Neural cell (in vitro differentiated cells): ENCODE measurements at regions not wholly inside any gene's neighbourhood (a gene's known extent, or its start where the extent isn't known, plus 50 kb on each side); places are given as distances from the start of the nearest gene placed in this dataset.
A peak's percentile ranks its signal among the peaks of the same experiment; 100 is the strongest.
"Not testable (repeated sequence)": the region's sequence is repeated elsewhere in the genome, so short reads cannot be mapped to it uniquely, and the experiment has no call there.

Experiments
- H2AFZ ChIP-seq: fragments of 200-600, 300-800 bp; sonication (generic), shearing (Covaris generic); 2 replicates; pipeline ENCODE4 v1.6.0; 2014; ENCODE audit warnings: low read depth, mild to moderate bottlenecking, antibody characterized with exemption, low read length, moderate library complexity
- H3F3A ChIP-seq: fragments of 200-600 bp; shearing (Covaris generic); 2 replicates; pipeline ENCODE4 v1.6.1; 2016; ENCODE audit warnings: mild to moderate bottlenecking, moderate library complexity, mixed read lengths, antibody characterized with exemption, low read length; ENCODE audit not compliant: insufficient read depth, poor library complexity, severe bottlenecking
- H3K27ac ChIP-seq: fragments of 200-600, 300-800 bp; sonication (generic), shearing (Covaris generic); 2 replicates; pipeline ENCODE4 v1.5.1; 2014; ENCODE audit warnings: mild to moderate bottlenecking, low read length, moderate library complexity
- H3K27me3 ChIP-seq: fragments of 300-800, 200-600 bp; sonication (generic), shearing (Covaris generic); 2 replicates; pipeline ENCODE4 v1.6.0; 2014; ENCODE audit warnings: mild to moderate bottlenecking, low read depth, low read length, moderate library complexity; ENCODE audit not compliant: insufficient read depth
- H3K36me3 ChIP-seq: fragments of 300-800, 200-600 bp; sonication (generic), shearing (Covaris generic); 2 replicates; pipeline ENCODE4 v1.5.1; 2014; ENCODE audit warnings: mild to moderate bottlenecking, antibody characterized with exemption, low read length, moderate library complexity; ENCODE audit not compliant: insufficient read depth
- H3K4me2 ChIP-seq: fragments of 300-800, 200-600 bp; sonication (generic), shearing (Covaris generic); 2 replicates; pipeline ENCODE4 v1.6.0; 2014; ENCODE audit warnings: mild to moderate bottlenecking, low read length
- H3K4me3 ChIP-seq: fragments of 300-800, 200-600 bp; sonication (generic), shearing (Covaris generic); 2 replicates; pipeline ENCODE4 v1.5.1; 2014; ENCODE audit warnings: mild to moderate bottlenecking, low read length, moderate library complexity
- H3K79me2 ChIP-seq: fragments of 200-600 bp; shearing (Covaris generic); replicated peaks from 2 replicates; pipeline ENCODE4 v1.6.0; 2014; ENCODE audit warnings: mild to moderate bottlenecking, low read length, moderate library complexity; ENCODE audit not compliant: insufficient read depth
- H3K9ac ChIP-seq: fragments of 300-800, 200-600 bp; sonication (generic), shearing (Covaris generic); 2 replicates; pipeline ENCODE4 v1.6.1; 2016; ENCODE audit warnings: mild to moderate bottlenecking, low read length, mixed read lengths
- H3K9me2 ChIP-seq: fragments of 200-600 bp; shearing (Covaris generic); 2 replicates; pipeline ENCODE4 v1.6.1; 2016; ENCODE audit warnings: mild to moderate bottlenecking, low read length, mixed read lengths; ENCODE audit not compliant: insufficient read depth
- H3K9me3 ChIP-seq: fragments of 200-600, 300-800 bp; sonication (generic), shearing (Covaris generic); 2 replicates; pipeline ENCODE4 v1.6.1; 2016; ENCODE audit warnings: mild to moderate bottlenecking, mixed run types, low read length, moderate library complexity, mixed read lengths
- H4K20me1 ChIP-seq: fragments of 200-600 bp; shearing (Covaris generic); 2 replicates; pipeline ENCODE4 v1.6.1; 2016; ENCODE audit warnings: mild to moderate bottlenecking, mixed run types; ENCODE audit not compliant: insufficient read depth
- EP300 ChIP-seq: fragments of 450-650 bp; conservative IDR thresholded peaks from 2 replicates; pipeline ENCODE4 v1.6.1; 2014; ENCODE audit warnings: antibody characterized with exemption, mild to moderate bottlenecking, moderate library complexity; ENCODE audit not compliant: poor library complexity, severe bottlenecking
- EZH2 ChIP-seq: fragments of 200-600, 300-800 bp; shearing (Covaris generic), sonication (generic); IDR thresholded peaks from 2 replicates; pipeline ENCODE4 v1.6.1; 2014; ENCODE audit warnings: antibody characterized with exemption, low read length, borderline replicate concordance, mild to moderate bottlenecking; ENCODE audit not compliant: insufficient read depth, poor library complexity, severe bottlenecking
- MXI1 ChIP-seq: fragments of 450-650 bp; conservative IDR thresholded peaks from 2 replicates; pipeline ENCODE4 v1.6.1; 2014; ENCODE audit warnings: antibody characterized with exemption, mild to moderate bottlenecking; ENCODE audit not compliant: poor library complexity, severe bottlenecking
- POLR2AphosphoS5 ChIP-seq: IDR thresholded peaks from 2 replicates; pipeline ENCODE4 v1.6.1; 2012
- RAD21 ChIP-seq: fragments of 450-650 bp; conservative IDR thresholded peaks from 2 replicates; pipeline ENCODE4 v1.6.1; 2014; ENCODE audit warnings: antibody characterized with exemption, mild to moderate bottlenecking, moderate library complexity
- SMC3 ChIP-seq: fragments of 450-650 bp; conservative IDR thresholded peaks from 2 replicates; pipeline ENCODE4 v1.6.1; 2014; ENCODE audit warnings: antibody characterized with exemption, mild to moderate bottlenecking, moderate library complexity; ENCODE audit not compliant: poor library complexity
- TAF1 ChIP-seq: IDR thresholded peaks from 2 replicates; pipeline ENCODE4 v1.6.1; 2012; ENCODE audit warnings: low read depth
- TF ChIP-seq, protein P1 (sequence below): fragments of 450-650 bp; IDR thresholded peaks from 2 replicates; pipeline ENCODE4 v1.5.1; 2014; ENCODE audit warnings: antibody characterized with exemption, mild to moderate bottlenecking, moderate library complexity; ENCODE audit not compliant: poor library complexity, severe bottlenecking
- TF ChIP-seq, protein P2 (sequence below): IDR thresholded peaks from 2 replicates; pipeline ENCODE4 v1.6.1; 2012; ENCODE audit warnings: borderline replicate concordance

DNA sequence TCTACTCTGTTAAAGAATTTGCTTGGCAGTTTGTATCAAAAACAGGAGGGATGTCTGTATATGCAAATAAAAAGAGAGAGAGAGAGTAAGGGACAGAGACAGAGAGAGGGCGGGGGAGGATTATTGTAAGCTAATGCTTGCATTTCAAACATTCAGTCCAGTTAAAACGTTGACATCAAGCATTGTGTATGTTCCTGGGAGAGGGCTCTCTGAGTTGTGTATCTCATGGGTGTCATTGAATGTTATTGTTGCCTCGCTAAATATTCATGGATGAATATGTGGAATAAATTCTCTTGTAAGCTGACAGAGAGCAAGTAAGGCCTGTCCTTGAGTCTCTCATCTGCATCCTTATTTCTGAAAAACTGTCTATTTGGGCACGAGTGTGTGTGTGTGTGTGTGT lies 78.8 kb upstream of the VRK1 start:
- H3K9me2 ChIP-seq = no peaks in the 10 kb centered on the region
- no peak overlapping the region for H3K4me3 ChIP-seq
- H2AFZ ChIP-seq = no peak overlapping the region
- H3K9me3 ChIP-seq = no peaks in the 10 kb centered on the region
- no peaks in the 10 kb centered on the region for H3K36me3 ChIP-seq
- H3K4me2 ChIP-seq = no peak overlapping the region
- no peaks in the 10 kb centered on the region for H3K79me2 ChIP-seq
- no peaks in the 10 kb centered on the region for H4K20me1 ChIP-seq
- H3K27me3 ChIP-seq = no peaks in the 10 kb centered on the region
- peak; percentile 18 for TF ChIP-seq EP300
- TF ChIP-seq, protein P1, sequence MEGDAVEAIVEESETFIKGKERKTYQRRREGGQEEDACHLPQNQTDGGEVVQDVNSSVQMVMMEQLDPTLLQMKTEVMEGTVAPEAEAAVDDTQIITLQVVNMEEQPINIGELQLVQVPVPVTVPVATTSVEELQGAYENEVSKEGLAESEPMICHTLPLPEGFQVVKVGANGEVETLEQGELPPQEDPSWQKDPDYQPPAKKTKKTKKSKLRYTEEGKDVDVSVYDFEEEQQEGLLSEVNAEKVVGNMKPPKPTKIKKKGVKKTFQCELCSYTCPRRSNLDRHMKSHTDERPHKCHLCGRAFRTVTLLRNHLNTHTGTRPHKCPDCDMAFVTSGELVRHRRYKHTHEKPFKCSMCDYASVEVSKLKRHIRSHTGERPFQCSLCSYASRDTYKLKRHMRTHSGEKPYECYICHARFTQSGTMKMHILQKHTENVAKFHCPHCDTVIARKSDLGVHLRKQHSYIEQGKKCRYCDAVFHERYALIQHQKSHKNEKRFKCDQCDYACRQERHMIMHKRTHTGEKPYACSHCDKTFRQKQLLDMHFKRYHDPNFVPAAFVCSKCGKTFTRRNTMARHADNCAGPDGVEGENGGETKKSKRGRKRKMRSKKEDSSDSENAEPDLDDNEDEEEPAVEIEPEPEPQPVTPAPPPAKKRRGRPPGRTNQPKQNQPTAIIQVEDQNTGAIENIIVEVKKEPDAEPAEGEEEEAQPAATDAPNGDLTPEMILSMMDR = no peak
- H3F3A ChIP-seq = no peaks in the 10 kb centered on the region
- H3K27ac ChIP-seq = peak overlapping the region; percentile 17
- H3K9ac ChIP-seq = no peak overlapping the region

DNA sequence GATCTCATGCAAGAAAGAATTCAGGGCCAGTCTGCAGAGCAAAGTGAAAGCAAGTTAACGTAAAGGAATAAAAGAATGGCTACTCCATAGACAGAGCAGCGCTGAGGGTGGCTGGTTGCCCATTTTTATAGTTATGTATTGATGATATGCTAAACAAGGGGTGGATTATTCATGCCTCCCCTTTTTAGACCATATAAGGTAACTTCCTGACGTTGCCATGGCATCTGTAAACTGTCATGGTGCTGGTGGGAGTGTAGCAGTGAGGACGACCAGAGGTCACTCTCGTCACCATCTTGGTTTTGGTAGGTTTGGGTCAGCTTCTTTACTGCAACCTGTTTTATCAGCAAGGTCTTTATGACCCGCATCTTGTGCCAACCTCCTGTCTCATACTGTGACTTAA lies 76.5 kb upstream of the VRK1 start:
- H2AFZ ChIP-seq, H3K4me3 ChIP-seq, H3K9me2 ChIP-seq, H3K4me2 ChIP-seq, H3K27ac ChIP-seq, H3F3A ChIP-seq, H4K20me1 ChIP-seq, H3K9me3 ChIP-seq, H3K79me2 ChIP-seq, H3K9ac ChIP-seq, H3K36me3 ChIP-seq, H3K27me3 ChIP-seq: not testable (repeated sequence)

DNA sequence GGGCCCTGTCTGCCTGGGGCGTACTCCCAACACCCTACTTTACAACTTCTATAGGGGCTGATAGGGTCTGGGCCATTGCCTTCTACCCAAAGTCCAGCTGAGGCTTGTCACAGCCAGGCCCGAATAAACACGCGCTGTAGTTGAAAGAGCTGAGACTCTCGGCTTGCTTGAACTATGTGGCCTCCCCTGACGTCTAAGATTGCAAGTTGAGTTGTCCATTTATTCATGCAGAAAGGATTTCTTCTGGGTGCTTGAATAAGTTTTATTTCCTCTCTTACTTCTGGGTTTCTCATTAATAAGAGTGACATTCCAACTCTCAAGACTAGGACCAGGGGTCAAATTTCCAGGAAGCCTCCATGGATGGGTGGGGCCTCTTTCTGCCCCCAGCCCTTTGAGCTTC lies 74.4 kb upstream of the VRK1 start:
- no peaks in the 10 kb centered on the region for H3K27me3 ChIP-seq
- no peaks in the 10 kb centered on the region for H3K36me3 ChIP-seq
- no peaks in the 10 kb centered on the region for H4K20me1 ChIP-seq
- no peak overlapping the region for H3K4me3 ChIP-seq
- no peak overlapping the region for H3K27ac ChIP-seq
- no peaks in the 10 kb centered on the region for H3K79me2 ChIP-seq
- H3F3A ChIP-seq = no peaks in the 10 kb centered on the region
- no peaks in the 10 kb centered on the region for H3K9me2 ChIP-seq
- H2AFZ ChIP-seq = no peak overlapping the region
- no peak for TF ChIP-seq POLR2AphosphoS5
- TF ChIP-seq SMC3 = no peak
- TF ChIP-seq EZH2 = no peak
- no peak for TF ChIP-seq EP300
- TF ChIP-seq TAF1 = no peak
- no peak for TF ChIP-seq RAD21
- no peak for TF ChIP-seq MXI1
- TF ChIP-seq, protein P2, sequence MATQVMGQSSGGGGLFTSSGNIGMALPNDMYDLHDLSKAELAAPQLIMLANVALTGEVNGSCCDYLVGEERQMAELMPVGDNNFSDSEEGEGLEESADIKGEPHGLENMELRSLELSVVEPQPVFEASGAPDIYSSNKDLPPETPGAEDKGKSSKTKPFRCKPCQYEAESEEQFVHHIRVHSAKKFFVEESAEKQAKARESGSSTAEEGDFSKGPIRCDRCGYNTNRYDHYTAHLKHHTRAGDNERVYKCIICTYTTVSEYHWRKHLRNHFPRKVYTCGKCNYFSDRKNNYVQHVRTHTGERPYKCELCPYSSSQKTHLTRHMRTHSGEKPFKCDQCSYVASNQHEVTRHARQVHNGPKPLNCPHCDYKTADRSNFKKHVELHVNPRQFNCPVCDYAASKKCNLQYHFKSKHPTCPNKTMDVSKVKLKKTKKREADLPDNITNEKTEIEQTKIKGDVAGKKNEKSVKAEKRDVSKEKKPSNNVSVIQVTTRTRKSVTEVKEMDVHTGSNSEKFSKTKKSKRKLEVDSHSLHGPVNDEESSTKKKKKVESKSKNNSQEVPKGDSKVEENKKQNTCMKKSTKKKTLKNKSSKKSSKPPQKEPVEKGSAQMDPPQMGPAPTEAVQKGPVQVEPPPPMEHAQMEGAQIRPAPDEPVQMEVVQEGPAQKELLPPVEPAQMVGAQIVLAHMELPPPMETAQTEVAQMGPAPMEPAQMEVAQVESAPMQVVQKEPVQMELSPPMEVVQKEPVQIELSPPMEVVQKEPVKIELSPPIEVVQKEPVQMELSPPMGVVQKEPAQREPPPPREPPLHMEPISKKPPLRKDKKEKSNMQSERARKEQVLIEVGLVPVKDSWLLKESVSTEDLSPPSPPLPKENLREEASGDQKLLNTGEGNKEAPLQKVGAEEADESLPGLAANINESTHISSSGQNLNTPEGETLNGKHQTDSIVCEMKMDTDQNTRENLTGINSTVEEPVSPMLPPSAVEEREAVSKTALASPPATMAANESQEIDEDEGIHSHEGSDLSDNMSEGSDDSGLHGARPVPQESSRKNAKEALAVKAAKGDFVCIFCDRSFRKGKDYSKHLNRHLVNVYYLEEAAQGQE = no peak
- TF ChIP-seq, protein P1 = no peak
- H3K4me2 ChIP-seq = no peak overlapping the region
- no peaks in the 10 kb centered on the region for H3K9me3 ChIP-seq
- no peak overlapping the region for H3K9ac ChIP-seq
